HG02571 (cell line): ENCODE measurements at regions not wholly inside any gene's neighbourhood (a gene's known extent, or its start where the extent isn't known, plus 50 kb on each side); places are given as distances from the start of the nearest gene placed in this dataset.
"Not testable (repeated sequence)": the region's sequence is repeated elsewhere in the genome, so short reads cannot be mapped to it uniquely, and the experiment has no call there.

Experiments
- ATAC-seq: cut with Tn5 transposase; IDR thresholded peaks from one replicate; pipeline ENCODE4 v1.9.1; 2021; ENCODE audit warnings: mild to moderate bottlenecking, moderate library complexity; ENCODE audit not compliant: unreplicated experiment

DNA sequence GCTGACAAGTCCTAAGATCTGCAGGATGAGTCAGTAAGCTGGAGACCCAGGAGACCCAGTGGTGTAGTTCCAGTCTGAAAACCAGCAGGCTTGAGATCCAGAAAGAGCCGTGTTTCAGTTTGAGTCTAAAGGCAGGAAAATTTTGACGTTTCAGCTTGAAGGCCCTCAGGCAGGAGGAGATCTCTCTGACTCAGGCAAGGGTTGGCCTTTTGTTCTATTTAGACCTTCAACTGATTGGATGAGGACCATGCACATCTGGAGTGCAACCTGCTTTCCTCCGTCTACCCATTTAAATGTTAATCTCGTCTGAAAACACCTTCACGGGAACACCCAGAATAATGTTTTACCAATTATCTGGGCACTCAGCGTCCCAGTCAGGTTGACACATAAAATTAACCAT lies 69.5 kb downstream of the NPIPA7 start:
- not testable (repeated sequence) for ATAC-seq

DNA sequence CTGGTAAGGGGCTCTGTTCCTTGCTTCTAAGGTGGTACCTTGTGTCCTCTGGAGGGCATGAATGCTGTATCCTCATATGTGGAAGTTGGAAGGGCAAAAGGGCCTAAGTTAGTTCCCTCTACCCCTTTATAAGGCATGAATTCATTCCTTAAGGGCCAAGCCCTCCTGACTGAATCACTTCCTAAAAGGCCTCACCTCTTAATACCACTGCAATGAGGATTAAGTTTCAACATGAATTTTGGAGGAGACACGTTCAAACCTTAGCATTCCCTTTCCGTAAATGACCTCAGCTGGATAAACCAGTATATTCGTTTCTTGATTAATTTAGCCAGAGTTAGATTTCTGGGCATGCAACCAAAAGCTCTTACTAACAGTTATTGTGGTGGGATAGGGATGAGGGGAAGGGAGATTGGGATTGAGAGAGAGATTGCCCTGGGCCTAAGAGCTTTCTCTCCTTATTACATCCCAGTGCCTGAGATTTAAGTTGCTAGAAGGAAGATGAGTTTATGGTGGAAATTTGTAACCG lies 70.8 kb downstream of the NPIPA7 start:
- ATAC-seq = not testable (repeated sequence)

DNA sequence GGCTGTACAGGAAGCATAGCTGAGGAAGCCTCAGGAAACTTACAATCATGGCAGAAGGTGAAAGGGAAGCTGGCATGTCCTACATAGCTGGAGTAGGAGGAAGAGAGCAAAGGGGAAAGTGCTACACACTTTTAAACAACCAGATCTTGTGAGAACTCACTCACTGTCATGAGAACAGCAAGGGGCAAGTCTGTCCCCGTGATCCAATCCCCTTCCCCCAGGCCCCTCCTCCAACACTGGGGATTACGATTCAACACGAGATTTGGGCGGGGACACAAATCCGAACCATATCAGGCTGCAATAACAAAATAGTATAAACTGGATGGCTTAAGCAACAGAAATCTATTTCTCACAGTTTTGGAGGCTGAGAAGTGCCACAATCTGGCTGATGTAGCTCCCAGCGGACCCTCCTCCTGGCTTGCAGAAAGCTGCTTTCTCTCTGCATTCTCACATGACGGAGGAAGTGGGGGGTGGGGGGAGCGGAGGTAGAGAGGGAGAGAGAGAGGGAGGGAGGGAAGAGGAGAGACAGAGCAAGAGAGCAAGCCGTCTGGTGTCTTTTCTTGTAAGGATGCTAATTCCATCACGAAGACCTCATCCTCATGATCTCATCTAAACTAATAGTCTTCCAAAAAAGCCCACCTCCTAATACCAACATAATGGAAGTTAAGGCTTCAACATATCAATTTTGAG lies 72.9 kb downstream of the NPIPA7 start:
- not testable (repeated sequence) for ATAC-seq

DNA sequence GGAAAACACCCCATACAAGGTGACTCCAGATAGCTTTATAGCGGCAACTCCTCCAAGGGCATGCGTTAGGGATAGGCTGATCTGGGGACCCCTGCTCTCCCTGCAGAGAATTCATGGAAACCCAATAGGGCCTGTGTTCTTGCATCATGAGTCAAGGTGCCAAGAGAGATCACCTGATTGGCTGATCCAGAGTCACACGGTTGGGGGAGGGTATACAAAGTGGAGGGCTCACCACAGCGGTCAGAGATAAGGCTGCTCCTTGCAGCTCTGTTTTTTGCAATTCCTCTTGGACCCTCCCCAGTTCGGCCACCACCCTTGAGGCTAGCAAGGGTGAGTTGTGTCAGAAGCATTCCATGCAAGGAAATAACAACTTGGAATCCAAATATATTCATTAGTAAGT lies 79.6 kb downstream of the NPIPA7 start:
- ATAC-seq = not testable (repeated sequence)

DNA sequence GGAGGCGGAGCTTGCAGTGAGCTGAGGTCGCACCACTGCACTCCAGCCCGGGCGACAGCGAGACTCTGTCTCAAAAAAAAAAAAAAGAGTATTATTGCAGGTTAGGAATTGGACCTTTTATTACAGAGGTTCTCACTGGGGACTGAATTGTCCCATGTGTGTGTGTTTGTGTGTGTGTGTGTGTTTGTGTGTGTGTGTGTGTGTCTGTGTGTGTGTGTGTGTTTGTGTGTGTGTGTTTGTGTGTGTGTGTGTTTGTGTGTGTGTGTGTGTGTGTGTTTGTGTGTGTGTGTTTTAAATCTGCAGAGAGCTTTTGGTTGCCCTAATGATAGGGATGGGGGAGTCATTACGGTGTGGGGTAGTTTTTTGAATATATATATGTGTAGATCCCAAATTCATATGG lies 84.9 kb downstream of the NPIPA7 start:
- ATAC-seq = not testable (repeated sequence)

DNA sequence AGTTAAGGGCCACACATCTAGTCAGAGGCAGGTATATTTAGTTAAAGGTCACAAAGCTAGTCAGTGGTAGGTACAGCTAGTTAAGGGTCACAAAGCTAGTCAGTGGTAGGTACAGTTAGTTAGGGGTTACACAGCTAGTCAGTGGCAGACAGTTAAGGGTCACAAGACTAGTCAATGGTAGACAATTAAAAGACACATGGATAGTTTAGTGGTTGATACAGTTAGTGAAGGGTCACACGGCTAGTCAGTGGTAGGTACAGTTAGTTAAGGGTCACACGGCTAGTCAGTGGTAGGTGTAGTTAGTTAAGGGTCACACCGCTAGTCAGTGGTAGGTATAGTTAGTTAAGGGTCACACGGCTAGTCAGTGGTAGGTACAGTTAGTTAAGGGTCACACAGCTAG lies 110.0 kb downstream of the NPIPA7 start:
- ATAC-seq = not testable (repeated sequence)

DNA sequence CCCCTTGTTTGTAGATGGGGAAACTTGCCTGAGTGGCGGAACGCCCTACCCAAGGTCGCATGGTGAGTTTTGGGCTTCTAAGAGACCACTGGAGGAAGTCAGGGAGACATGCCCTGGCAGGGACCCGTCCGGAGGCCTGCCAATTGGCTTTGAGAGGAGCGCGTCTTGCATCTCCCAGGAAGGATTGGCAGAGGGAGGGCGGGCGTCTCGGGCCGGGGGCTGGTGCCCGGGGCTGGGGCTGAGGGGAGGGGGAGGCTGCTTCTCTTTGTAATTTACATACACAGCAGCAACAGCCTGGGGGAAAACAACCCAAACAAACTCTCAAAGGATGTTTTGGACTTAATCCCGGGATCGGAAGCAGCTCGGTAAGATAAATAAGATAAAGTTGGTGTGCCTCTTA lies 110.5 kb downstream of the NPIPA7 start:
- ATAC-seq = not testable (repeated sequence)

DNA sequence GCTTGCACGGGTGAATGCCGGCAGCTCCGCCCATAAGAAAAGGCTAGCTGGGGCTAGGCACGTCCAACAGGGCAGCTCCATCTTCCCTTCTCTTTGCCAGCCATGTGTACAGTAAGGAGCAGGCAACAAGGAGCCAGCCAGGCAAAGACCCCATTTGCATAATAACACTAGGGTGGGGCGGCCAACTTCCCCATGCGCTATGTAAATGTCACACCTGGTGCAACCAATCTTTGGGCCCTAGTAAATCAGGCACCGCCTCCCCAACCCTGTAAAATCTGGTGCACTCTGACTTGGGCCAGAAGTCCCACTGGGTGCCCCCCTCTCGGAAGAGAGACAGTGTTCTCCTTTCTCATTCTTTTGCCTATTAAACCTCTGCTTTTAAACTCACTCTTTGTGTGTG lies 115.2 kb downstream of the NPIPA7 start:
- not testable (repeated sequence) for ATAC-seq

DNA sequence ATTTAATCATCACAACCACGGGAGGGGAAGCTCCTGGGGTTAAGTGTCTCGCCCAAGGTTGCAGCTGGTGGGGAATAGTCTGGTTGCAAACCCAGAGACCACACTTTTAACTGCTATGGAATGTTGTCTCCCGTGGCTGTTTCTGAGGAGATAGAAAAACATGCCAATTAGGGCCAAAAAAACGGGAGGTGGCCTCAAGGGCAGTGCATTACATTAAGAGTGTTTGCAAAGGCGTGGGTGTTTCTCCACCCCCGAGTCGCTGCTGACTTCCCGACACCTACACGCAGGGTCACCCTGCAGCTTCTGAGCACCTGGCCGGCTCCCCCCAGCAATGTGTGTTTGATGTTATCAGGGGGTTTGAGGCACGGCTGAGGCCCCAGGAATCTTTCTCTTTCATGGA lies 116.1 kb downstream of the NPIPA7 start:
- not testable (repeated sequence) for ATAC-seq

DNA sequence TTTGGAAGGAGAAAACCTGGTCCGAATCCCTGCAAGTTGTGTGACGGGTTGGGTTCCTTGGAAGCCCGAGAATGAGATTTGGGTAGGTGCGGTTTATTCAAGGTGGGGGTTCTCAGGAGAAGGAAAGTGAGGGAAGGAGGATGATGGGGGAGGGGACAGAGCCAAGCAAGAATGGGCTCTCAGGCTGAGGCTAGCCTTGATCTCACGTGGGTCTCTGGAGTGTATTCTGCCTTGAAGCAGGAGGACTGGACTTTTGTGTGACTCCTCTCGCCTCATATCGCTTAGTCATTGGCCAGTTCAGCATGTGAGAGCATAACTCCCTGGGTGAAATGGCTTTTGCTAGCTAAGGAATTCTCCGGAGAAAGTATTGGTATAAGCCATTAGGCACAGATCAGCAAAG lies 120.9 kb downstream of the NPIPA7 start:
- ATAC-seq = not testable (repeated sequence)

DNA sequence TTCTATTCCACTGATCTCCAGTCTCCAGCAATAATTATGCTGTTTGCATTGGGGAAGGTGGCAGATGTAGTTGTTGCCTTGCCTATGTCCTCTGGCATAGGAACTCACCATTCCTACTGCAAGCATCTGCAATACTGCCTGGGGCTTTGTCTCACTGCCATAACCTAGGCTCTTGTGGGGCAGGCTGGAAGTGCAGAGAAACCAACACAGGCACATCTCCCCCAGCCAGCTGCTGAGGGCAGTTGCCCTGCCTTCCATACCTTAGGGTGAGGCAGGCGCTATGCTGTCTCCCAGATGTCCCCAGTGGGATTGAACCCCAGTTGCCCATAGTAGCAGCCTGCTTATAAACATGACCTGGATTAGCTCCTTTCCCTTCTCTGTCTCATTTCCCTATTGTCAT lies 128.1 kb downstream of the NPIPA7 start:
- ATAC-seq = not testable (repeated sequence)

DNA sequence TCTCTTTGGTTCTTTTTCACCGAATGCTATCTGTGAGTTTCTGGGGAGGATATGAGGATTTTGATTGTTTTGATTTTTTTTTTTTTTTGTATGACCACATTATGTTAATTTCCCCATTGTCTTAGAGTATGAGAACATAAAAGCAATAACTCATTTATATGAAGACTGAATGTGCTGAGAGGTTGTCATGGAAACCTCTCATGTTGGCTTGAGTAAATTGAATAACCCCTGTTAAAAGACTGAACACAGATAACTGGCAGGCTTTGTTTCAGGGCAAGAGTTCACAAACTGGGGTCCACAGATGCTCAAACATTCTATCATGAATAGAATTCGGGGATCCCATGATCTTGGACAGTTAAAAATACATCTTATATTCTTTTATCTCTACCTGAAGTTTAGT lies 129.4 kb downstream of the NPIPA7 start:
- ATAC-seq = not testable (repeated sequence)

DNA sequence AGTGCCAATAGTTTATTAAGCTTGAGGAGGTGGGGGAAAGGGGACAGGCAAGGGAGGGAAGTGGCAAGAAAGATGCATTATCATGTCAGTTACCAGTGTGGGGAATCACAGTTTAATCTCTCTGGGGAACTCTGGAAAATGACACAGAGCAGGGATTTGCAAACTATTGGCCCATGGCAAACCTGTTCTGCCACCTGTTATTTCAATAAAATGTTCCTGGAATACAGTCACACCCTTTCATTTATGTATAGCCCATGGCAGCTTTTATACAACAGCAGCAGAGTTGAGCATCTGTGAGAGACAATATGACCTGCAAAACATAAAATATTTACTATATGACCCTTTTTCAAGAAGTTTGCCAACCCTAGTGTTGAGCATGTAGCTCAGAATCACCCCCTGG lies 140.5 kb downstream of the NPIPA7 start:
- ATAC-seq = not testable (repeated sequence)

DNA sequence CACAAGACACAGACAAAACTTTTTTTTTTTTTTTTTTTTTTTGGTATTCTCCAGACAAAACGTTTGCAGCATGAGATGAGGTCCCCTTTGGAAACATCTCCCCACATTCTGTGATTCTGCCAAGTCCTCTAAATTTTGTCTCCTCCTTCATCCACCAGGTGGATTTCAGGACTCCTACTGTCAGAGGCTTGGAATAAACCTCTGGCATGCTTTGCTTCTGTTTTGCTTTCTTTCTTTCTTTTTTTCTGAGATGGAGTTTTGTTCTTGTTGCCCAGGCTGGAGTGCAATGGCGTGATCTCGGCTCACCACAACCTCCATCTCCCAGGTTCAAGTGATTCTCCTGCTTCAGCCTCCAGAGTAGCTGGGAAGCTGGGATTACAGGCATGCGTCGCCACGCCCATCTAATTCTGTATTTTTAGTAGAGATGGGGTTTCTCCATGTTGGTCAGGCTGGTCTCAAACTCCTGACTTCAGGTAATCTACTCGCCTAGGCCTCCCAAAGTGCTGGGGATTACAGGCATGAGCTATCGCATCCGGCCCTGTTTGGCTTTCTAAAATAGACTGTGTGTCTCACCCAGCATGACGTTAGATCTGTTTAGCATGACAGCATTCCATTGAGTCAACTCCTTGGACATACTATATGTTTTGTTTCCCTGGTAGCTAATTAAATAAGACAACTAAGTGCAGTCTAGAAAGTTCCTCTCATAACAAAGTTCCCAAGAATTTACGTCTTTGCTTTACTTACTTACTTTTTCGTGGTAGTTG lies 142.5 kb downstream of the NPIPA7 start:
- ATAC-seq = not testable (repeated sequence)

DNA sequence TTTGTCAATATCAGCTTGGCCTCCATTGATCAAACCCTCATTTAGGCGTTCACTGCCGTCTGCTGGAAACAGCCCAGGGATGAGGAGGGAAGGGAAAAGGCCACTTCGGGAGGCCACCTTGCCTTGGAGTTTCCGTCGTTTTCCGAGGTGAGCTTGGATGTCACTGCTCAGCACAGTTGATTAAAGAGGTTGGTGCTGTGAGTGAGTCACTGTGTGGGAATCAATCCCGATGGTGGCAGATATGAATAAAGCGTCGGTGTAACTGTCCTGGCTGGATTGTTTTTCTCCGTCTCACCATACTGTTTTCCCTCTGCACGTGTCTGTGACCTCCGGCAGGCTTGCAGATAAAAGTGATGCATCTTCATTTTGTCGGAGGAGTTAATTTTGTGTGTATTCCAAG lies 148.1 kb downstream of the NPIPA7 start:
- not testable (repeated sequence) for ATAC-seq

DNA sequence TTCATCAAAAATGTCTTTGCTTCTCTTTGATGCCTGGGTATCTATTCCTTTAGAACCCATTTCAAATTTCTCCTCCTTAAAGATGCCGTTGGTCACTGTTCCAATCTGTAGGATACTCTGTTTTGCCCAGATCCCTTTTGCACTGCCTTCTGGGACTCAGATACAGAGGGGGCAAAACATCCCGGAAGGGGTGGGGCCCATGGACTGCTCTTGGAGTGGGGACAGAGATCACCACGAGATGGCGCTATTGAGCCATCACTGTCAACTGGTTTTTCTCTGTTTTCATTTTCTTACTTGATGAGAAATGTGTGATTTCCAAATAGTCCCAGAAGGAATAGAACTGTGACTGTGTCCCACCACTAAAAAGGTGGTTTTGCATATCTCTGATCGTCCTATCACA lies 151.8 kb downstream of the NPIPA7 start:
- ATAC-seq = not testable (repeated sequence)

DNA sequence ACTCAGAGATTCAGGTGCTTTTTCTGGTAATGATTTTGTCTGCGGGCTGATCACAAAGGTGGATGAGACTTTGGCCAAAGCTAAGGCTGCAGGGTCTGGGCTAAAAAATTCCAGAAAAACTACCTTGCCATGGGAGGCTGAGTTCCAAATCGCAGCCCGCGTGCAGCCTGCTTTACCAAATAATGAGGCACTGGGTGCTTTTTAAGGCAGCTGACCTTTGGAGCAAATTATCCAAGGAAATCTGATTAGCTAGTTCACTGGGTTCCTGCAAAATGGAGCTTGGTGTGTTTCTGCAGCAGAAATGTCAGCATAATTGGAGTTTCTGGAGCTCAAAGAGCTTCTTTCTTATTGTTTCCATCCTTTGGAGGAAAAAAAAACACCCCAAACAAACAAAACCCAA lies 156.6 kb downstream of the NPIPA7 start:
- ATAC-seq = not testable (repeated sequence)

DNA sequence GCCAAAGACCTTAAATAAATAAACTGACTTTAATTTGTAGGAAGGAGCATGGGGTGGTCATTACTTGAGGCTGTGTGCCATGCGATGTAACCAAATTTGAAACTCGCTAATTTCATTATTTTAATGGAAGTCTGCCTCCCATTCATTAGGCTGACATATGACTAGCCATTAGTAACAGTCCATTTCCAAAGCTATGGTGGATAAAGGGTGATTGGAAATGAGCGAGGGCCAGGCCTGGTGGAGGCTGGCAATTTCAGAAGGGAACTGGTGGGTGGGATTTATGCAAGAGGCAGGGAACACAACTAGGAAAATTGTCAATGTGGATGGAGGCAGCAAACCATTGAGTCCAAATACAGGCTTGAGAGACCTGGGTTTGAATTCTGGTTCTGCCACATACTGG lies 157.2 kb downstream of the NPIPA7 start:
- not testable (repeated sequence) for ATAC-seq

DNA sequence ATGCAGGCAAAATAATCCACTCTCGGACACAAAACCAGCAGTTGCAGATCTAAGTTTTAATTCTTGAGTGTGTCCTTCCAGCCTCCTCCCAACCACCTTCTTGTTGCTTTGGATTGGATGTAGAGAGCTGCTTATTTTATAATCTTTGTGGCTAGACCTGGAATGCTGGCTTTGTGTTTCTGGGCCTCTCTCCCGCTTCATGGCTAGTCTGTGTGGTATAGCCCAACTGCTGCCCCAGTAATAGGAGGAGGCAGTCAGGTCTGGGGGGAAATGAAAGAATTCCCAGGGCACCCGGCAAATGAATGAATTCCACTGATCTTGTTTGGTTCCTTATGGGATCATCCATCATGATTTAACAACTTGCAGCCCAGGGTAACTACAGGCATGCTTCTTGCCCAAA lies 170.8 kb downstream of the NPIPA7 start:
- ATAC-seq = not testable (repeated sequence)

DNA sequence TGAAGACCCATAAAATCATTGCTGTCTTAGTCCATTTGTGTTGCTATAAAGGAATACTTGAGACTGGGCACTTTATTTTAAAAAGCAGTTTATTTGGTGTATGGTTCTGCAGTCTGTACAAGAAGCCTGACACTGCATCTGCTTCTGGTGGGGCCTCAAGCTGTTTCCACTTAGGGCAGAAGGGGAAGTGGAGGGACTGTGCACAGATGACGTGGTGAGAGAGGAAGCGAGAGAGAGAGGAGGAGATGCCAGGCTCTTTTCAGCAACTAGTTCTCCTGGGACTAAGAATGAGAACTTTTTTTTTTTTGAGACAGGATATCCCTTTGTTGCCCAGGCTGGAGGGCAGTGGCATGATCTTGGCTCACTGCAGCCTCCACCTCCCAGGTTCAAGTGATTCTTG lies 171.9 kb downstream of the NPIPA7 start:
- not testable (repeated sequence) for ATAC-seq

DNA sequence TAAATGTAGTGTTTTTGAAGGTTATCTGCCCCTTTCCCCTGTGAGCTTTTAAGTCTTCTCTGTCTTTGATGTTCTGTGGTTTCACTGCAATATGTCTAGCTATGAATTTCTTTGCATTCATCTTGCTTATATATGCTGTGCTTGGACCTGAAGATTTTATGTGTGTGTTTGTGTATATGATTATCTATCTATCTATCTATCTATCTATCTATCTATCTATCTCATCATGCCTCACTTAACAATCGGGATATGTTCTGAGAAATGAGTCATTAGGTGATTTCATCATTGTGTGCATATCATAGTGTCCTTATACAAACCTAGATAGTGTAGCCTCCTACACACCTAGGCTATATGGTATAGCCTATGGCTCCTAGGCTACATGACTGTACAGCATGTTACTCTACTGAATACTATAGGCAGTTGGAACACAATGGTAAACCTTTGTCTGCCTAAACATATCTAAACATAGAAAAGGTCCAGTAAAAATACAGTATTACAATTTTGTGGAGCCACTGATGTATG lies 173.9 kb downstream of the NPIPA7 start:
- ATAC-seq = not testable (repeated sequence)
